Neural cell (in vitro differentiated cells): ENCODE measurements at regions not wholly inside any gene's neighbourhood (a gene's known extent, or its start where the extent isn't known, plus 50 kb on each side); places are given as distances from the start of the nearest gene placed in this dataset.

ENCODE experiments used
- POLR2AphosphoS5 ChIP-seq: IDR thresholded peaks from 2 replicates; pipeline ENCODE4 v1.6.1; 2012
- RAD21 ChIP-seq: fragments of 450-650 bp; conservative IDR thresholded peaks from 2 replicates; pipeline ENCODE4 v1.6.1; 2014; ENCODE audit warnings: antibody characterized with exemption, mild to moderate bottlenecking, moderate library complexity
- REST ChIP-seq: IDR thresholded peaks from 2 replicates; pipeline ENCODE4 v1.6.1; 2012; ENCODE audit warnings: borderline replicate concordance
- TAF1 ChIP-seq: IDR thresholded peaks from 2 replicates; pipeline ENCODE4 v1.6.1; 2012; ENCODE audit warnings: low read depth

- TF ChIP-seq TAF1: no peak
- no peak for TF ChIP-seq POLR2AphosphoS5
- TF ChIP-seq RAD21: no peak
- no peak for TF ChIP-seq REST
Observed at GRCh38 chr1:90358448-90358847, 358.7 kb downstream of the BARHL2 start.
